SHP77 (cell line): ENCODE measurements at regions not wholly inside any gene's neighbourhood (a gene's known extent, or its start where the extent isn't known, plus 50 kb on each side); places are given as distances from the start of the nearest gene placed in this dataset.
"Not testable (repeated sequence)": the region's sequence is repeated elsewhere in the genome, so short reads cannot be mapped to it uniquely, and the experiment has no call there.

Experiments used
- DNase-seq, 2 experiments: peaks; one replicate each; lab custom pipeline; 2025; lab: John Stamatoyannopoulos, UW

DNA sequence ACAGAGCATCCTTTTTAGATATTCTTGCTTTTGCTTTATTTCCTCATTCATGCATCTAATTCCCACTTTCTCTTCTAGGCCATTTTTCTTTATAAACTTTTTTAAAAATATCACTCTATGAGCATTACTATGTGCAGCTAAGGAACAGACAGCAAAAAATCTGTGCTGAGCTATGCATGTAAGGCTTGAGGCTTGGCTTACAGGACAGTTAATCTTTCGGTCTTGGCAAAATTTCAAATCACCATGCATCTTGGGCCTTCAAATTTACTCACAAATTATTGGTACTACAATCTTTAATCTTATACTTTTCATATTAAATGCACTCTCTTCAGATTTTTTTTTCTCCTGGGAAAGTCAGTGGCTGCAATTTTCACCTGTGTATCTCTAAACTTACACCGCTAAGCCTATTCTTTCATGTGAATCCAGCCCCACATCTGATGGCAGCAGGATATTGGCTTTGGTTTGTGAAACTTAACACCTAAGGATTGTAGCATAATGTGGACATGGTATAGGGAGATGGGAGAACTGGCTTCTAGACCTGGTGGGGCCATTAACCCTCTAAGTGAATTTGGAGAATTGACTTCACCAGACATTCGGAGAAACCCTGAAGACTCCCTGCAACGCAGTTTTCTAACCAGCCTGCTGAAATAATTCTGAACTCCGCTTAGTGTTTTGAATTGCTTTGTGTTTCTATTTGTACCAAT is 278.3 kb downstream of the SPRY1 start:
- no peak for DNase-seq

DNA sequence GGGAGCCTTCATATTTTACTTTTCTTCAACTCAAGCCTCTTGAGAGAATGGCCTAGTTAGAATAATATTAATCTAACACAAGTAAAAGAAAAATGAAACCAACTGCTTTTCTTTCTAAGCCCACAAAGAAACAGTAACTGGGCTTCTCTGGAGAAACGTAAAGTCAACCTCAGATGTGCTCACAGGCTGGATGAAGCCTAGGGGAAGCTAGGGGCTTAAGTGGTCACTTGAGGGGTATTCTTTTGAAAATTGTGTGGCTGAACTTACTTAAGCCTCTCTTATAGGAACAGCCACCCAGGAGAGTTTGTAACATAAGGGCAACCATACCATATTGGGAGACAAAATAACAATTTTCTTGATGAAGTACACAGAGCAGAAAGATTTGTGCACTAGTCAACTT is 279.0 kb downstream of the SPRY1 start:
- no peak for DNase-seq

DNA sequence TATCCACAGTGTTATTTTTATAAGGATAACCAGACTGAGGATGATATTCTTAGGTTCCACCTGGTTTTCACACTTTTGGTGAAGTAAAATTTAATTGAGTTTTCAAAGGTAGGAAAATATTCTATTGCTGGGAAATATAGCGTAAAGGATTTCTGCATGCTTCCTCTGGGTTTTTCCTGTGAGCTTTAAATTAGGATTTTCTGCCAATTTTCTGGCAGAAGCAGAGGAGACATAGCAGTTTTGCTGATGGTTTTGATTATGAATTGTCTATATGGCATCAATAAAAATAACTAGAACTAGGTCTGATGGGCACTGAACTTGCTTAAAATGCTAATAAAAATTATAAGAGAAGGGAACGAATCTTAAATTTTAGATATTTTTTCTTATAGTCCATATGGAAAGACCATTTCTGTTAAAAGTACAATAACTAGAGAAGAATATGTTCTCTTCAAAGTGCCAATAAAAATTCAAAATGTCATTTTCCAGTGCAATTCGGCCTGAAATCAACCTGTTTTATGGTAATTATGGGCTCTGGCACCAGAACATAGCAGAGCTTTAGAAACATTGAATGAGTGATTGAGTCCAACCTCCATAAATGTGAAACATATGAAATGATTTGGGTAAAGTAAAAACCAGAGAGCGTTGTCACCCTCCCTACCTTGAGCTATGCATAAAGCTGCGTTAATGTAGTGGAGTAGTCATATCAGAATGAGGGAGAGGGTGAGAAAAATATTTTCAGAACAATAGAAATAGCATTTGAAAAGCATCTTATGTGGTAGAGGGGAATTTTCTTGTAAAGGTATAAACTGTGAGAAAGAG is 279.7 kb downstream of the SPRY1 start:
- no peak for DNase-seq

DNA sequence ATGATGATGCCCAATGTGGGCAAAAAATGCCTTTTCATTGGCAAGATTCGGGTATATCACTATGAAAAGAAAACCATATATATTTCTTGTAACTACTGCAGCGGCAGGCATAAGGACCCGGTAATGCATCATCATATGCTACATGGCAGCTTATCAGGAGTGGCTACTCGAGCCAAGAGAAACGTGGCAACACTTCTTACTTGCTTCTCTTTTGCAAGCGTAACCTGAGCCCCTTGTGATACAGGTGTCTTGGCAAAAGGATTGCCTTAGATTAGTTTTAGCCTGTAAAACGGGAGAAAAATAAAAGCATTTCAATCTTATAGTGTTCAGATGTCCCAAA is 280.3 kb downstream of the SPRY1 start:
- no peak for DNase-seq

DNA sequence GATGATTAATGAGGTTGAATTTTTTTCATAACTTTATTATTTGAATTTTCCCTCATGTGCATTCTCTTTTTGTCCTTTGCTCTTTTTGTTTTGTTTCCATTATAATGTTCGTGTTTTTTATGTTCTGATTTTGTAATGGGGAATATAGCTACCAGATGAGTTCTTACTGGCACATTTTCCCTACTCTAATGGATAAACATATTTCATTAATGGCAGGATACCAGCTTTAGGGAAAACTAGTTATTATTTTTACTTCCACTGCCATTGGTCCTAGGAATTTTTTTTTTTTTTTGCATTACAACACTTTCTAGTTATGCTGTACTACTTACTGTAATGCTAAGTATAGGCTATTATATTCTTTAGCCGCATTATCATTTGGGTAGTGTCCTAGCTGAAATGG is 286.3 kb downstream of the SPRY1 start:
- DNase-seq: no peak

DNA sequence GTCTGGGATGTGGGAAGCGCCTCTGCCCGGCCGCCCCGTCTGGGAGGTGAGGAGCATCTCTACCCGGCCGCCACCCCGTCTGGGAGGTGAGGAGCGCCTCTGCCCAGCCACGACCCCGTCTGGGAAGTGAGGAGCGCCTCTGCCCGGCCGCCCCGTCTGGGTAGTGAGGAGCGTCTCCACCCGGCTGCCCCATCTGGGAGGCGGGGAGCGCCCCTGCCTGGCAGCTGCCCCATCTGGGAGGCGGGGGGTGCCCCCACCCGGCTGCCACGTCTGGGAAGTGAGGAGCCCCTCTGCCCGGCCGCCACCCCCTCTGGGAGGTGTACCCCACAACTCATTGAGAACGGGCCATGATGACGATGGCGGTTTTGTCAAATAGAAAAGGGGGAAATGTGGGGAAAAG is 288.3 kb downstream of the SPRY1 start:
- DNase-seq: not testable (repeated sequence)

DNA sequence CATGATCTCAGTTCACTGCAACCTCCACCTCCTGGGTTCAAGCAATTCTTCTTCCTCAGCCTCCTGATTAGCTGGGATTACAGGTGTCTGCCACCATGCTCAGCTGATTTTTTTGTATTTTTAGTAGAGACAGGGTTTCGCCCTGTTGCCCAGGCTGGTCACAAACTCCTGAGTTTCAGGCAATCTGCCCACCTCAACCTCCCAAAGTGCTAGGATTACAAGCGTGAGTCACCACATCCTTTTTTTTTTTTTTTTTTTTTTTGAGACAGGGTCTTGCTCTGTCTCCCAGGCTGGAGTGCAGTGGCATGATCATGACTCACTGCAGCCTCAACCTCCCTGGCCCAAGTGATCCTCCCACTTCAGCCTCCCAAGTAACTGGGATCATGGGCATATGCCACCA is 298.9 kb downstream of the SPRY1 start:
- DNase-seq: not testable (repeated sequence)

DNA sequence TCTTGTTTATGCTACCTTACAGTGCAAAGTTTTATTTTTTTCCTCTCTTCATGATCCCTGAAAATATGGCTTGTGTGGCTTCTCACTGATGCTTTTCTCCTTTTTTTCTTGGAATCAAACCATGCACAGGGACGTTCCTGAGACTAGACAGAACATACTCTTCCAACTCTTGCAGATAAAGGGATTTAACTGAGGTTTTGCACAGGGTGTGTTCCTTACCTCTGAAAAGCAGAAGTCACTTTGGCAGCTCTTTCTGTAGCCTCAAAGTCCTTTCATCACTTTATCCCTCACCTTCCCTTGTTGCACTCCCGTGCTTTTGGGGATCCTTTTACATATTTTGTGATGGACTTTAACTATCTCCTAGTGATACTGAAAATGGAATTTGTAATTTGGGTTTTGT is 300.1 kb downstream of the SPRY1 start:
- no peak for DNase-seq

DNA sequence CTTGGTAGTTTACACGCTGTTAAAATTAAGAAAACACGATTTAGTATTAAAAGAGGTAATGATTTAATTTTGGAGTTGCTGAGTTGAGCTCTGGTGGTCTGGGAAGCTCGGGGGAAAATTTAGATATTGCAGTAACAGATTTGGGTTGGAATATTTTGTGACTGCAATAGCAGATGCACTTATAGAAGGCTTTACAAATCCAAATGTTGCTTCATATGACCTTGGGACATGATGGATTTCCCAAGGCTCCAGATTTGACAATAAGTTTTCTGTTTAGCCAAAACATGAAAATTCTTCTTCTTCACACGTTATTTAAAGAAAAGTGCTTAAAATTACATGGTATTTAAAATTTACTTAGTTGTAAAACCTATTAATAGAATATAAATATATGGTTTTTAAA is 302.0 kb downstream of the SPRY1 start:
- DNase-seq: no peak

DNA sequence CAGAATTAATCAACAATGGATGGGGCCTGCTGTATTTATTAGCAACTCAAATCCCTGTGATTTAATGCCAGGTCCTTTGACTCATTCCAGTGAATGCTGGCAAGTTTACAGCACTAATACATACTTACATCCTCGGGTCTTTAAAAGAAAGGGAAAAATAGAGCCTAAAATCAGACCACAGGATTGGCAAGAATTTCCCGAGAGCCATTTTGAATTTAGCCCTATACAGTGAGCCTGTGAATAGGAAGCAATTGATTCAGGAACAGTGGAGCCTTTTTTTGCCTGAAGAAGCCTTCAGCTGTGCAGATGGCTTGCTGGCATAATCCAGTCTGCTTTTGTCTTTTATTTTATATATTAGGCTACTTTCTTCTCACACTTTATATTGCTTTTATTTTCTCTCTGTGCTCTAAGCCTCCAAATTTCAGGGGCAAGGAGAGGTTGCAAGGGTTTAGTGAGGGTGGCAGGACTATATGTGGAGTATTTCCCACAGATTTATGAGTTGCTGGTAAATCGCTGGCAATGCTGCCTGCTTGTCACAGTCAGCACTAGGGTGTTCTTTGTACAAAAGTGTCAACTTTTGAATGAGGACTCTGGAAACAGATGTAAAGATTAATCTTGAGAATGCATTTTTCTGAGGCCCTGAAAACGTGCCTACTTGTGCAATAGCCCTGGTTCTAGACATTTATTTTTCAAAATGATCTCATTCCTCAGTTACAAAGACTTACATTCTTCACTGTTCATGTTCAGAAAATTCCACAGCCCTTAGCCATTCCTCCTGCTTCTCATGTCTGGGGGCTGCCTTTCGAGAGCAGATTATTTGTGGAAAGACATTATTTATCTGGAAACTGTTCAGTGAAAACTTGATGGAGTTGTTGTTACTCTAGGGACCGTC is 303.5 kb downstream of the SPRY1 start:
- DNase-seq: no peak

DNA sequence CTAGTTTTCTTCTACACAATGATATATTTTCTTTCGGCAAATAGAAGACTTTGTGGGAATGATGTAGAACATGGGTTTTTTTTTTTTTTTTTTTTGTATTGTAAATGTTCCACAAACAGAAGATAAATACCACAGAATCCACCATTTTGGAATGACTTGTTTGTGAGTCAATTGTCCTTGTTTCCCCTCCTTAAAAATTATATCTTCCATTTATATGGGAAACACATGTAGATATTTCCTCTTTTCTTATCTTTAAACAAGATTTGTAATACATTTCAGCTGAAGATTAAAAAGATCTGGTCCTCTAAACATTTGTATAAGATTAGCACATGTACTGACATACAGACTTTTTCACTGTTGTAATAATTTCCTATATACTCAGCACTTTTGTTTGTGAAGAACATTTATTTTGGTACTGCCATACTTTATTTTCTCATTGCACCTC is 304.6 kb downstream of the SPRY1 start:
- DNase-seq: no peak

DNA sequence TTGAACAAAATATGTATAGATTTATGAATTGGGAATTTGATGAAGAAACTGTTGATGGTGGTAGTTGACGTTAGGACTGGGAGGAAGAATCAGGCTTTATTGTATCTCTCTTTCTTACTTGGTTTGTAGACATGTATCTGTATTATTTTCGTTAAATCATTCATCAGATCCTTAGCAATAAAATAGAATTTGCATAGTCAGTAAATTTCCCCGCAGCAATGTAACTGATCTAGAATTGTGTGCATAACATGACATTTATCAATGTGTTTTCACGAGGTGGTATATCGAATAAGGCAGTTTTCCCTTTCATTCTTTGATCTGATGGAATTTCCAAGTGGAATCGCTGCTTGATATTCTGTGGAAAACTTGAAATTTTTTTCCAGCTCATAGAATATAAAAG is 308.8 kb downstream of the SPRY1 start:
- DNase-seq: no peak

DNA sequence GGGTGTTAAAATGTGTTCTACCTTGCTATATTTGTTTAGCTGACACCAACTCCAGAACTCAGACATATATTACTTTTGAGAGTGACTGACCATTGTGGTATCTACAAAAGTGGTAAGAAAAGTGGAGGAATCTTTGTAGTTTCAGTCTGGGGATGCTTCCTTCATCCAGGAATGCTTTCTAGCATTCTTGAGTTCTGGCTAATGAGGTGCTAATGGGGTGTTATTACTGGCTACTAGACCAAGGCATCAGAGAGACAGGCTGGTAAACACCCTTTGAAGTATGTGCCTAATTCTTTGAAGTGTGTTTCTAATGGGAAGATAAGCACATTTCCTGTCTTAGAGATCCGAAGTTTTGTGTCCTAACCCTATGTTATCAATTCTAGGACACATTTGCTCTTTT is 310.4 kb downstream of the SPRY1 start:
- DNase-seq: no peak

DNA sequence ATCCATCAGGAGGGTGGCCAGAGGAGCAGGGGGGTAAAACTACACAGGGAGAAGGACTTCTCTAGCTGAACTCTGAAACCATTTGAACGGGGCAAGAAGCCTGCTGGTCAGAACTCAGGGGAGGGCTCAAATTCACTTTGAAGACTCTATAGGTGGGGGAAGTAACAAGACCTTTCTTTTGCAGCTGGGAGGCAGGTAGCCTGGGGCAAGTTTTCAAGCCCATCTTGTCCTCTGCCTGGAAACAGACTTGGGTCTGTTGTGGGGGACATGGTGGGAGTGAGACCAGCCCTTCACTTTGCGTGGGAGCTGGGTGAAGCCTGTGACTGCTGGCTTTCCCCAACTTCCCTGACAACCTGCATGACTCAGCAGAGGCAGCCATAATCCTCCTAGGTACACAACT is 312.3 kb downstream of the SPRY1 start:
- no peak for DNase-seq

DNA sequence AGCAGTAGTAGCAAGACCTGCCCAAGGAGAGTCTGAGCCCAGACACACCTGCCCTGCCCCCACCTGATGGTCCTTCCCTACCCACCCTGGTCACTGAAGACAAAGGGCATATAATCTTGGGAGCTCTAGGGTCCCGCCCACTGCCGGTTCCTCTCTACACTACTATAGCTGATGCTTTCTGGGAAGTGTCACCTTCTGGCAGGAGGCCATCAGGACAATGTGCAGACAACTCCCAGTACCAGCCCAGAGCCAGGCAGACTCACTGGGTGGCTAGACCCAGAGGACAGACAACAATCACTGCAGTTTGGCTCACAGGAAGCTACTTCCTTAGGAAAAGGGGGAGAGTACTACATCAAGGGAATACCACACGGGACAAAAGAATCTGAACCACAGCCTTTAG is 312.7 kb downstream of the SPRY1 start:
- no peak for DNase-seq

DNA sequence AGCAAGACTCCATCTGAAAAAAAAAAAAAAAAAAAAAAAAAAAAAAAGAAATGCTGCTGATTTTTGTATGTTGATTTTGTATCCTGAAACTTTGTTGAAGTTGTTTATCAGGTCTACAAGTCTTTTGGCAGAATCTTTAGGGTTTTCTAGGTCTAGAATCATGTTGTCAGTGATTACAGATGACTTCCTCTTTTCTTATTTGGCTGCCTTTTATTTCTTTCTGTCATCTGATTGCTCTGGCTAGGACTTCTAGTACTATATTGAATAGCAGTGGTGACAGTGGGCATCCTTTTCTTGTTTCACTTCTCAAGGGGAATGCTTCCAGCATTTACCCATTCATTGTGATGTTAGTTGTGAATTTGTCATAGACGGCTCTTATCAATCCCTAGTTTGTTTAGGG is 334.4 kb downstream of the SPRY1 start:
- DNase-seq: no peak

DNA sequence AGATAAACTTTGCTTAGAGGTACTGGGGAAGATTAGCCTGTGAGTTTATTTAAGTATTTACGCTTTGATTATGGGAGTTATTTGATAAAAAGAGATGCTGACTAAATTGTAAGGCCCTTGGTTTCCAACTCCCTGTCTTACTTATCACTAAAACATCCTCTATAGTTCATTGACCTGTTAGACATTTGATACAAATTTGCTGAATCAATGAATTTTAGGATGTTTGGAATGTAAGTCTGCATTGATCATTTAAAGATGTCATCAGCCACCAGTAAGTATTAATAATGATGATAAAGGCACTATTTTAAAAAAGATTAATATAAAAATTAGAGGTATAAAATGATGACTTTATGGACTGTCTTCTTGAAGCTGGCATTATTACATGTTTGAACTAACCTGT is 340.6 kb downstream of the SPRY1 start:
- DNase-seq: no peak

DNA sequence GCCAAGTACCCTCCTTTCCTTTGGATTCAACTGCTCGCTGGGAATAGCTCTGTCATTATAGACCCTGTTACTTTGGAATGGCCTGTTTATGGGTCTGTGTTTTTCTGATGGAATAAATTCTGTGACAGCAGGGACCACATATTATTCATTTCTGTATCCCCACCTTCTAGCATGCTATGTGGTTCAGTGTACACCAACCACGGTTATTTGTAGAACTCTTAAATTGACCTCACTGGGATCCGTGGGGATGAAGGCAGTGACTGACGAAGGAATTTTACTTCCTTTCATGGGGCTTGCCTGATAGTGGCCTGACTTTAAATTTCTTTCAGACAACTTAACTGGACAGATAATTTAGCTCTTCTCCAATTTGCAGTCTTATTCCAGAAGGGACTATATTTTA is 343.2 kb downstream of the SPRY1 start:
- no peak for DNase-seq

DNA sequence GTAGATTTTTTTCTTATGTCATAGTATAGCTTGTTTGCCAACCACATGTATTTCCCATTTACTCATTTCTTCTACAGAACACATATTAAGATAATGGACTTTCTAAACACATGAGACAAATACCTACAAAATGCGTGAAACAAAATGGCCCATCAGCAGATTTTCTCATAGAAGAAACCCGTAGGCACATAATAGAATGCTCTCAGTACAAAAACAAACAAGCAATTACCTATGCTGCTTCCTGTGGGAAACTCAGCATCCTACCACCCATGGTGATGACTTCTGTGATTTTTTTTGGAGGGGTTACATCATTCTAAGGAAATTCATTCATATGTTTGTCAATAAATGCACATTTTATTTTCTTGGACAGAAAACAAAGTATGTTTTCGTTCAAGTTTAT is 343.6 kb downstream of the SPRY1 start:
- no peak for DNase-seq

DNA sequence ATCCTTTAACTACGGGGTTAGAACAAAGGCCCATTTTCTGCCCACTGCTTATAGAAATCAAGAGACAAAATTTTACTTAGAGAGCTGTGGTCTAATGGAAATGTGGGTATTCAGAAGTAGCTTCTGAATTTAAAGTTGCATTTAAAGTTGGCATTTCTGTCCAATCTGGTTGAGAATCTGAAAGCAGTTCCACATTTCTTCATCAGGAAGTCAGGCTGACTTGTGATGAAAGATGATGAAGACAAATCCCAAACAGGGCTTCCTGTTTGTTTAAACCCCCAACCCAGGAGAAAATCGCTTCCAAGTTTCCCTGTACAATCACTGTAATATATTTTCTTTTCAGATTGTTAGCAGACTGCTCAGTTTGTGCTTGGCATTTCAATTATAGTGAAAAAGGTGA is 345.3 kb downstream of the SPRY1 start:
- no peak for DNase-seq

DNA sequence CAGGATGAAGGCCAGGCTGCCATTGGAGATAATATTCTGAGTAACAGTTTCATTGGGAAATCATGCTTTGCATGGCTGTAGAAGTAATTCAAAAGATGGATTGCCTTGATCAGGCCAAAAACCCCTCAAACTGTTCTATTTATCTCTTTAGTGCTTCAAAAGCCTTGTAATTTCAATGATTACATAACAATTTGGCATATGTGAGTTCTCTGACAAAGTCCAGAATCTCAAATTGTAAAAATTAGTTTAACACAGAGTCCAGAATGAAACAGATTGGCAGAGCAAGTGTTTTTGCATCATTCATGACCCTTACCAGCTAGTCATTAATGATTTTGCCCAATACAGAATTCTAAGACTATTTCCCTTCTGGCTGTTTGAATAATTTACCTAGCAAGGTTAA is 347.3 kb downstream of the SPRY1 start:
- no peak for DNase-seq

DNA sequence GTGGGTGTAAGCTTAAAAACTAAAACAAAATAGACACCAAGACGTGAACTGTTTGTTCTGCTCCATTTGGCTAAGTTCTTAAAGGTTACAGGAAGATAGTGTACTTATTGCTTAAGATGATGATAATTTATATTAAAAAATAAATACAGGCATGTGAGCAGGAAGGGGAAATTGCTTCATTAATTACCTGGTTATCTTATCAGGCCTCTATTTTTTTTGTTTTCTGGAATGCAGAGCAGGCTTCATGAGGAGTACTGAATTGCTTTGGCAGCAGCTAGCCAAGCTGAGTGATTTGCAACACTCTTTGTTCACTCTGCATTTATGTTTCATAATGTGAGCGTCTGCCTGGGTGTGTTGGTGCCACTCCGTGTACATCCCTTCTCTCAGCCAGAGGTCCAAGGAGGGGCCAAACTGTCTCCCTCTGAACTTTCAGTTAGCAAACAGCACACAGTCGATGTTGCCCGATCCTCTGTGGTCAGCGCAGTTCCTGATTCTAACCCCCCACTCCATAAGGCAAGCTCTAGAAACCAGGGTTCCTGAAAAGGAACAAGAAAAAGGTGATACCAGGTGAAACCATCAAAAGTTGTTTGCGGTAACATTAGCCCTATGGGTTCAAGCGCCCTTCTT is 348.2 kb downstream of the SPRY1 start:
- no peak for DNase-seq
